CD4-positive, alpha-beta T cell treated with Interferon gamma for 1 hour (primary cell): ENCODE measurements at regions not wholly inside any gene's neighbourhood (a gene's known extent, or its start where the extent isn't known, plus 50 kb on each side); places are given as distances from the start of the nearest gene placed in this dataset.
"Not testable (repeated sequence)": the region's sequence is repeated elsewhere in the genome, so short reads cannot be mapped to it uniquely, and the experiment has no call there.

Experiments used
- DNase-seq: peaks from one replicate; pipeline ENCODE4 v3.0.0-alpha.2; 2020

GRCh38 chr5:36489505-36489904 is 116.9 kb upstream of the SLC1A3 start:
- no peak for DNase-seq

GRCh38 chr5:36491856-36492255 is 114.5 kb upstream of the SLC1A3 start:
- no peak for DNase-seq

- no peak for DNase-seq
These were observed 113.3 kb upstream of the SLC1A3 start for GRCh38 chr5:36492984-36493654.

- no peak for DNase-seq
These were observed 112.4 kb upstream of the SLC1A3 start for GRCh38 chr5:36494028-36494427.

GRCh38 chr5:36494841-36495601 is 111.4 kb upstream of the SLC1A3 start:
- no peak for DNase-seq

- no peak for DNase-seq
These were observed 110.8 kb upstream of the SLC1A3 start for GRCh38 chr5:36495611-36496010.

GRCh38 chr5:36496471-36496870 is 109.9 kb upstream of the SLC1A3 start:
- no peak for DNase-seq

- no peak for DNase-seq
These were observed 103.8 kb upstream of the SLC1A3 start for GRCh38 chr5:36502608-36503007.

GRCh38 chr5:36505021-36505420 is 101.4 kb upstream of the SLC1A3 start:
- no peak for DNase-seq

GRCh38 chr5:36507332-36507952 is 99.0 kb upstream of the SLC1A3 start:
- DNase-seq, result peak; percentile 41

- not testable (repeated sequence) for DNase-seq
These were observed 98.1 kb upstream of the SLC1A3 start for GRCh38 chr5:36508331-36508730.

- DNase-seq, result not testable (repeated sequence)
These were observed 92.8 kb upstream of the SLC1A3 start for GRCh38 chr5:36513647-36514046.

GRCh38 chr5:36519881-36520280 is 86.5 kb upstream of the SLC1A3 start:
- DNase-seq, result no peak

- DNase-seq, result no peak
These were observed 85.2 kb upstream of the SLC1A3 start for GRCh38 chr5:36521219-36521618.

- DNase-seq, result no peak
These were observed 84.3 kb upstream of the SLC1A3 start for GRCh38 chr5:36521838-36522745.

GRCh38 chr5:36522746-36523065 is 83.7 kb upstream of the SLC1A3 start:
- DNase-seq, result no peak

- no peak for DNase-seq
These were observed 83.0 kb upstream of the SLC1A3 start for GRCh38 chr5:36523450-36523849.

GRCh38 chr5:36523926-36524325 is 82.5 kb upstream of the SLC1A3 start:
- no peak for DNase-seq

- no peak for DNase-seq
These were observed 79.9 kb upstream of the SLC1A3 start for GRCh38 chr5:36526537-36526936.

- no peak for DNase-seq
These were observed 77.8 kb upstream of the SLC1A3 start for GRCh38 chr5:36528588-36528987.

GRCh38 chr5:36529142-36529541 is 77.3 kb upstream of the SLC1A3 start:
- no peak for DNase-seq

- no peak for DNase-seq
These were observed 76.2 kb upstream of the SLC1A3 start for GRCh38 chr5:36530215-36530614.

- no peak for DNase-seq
These were observed 75.0 kb upstream of the SLC1A3 start for GRCh38 chr5:36531401-36531800.
